Activated naive CD8-positive, alpha-beta T cell treated with anti-CD3 and anti-CD28 coated beads, Interleukin-2, amount 10 ng/mL, durations not matched to agents 7 days and 5 days (primary cell): ENCODE measurements at regions not wholly inside any gene's neighbourhood (a gene's known extent, or its start where the extent isn't known, plus 50 kb on each side); places are given as distances from the start of the nearest gene placed in this dataset.
"Not testable (repeated sequence)": the region's sequence is repeated elsewhere in the genome, so short reads cannot be mapped to it uniquely, and the experiment has no call there.

Experiments used
- ATAC-seq: fragments of 150-1000 bp; cut with Tn5 transposase; one replicate; pipeline ENCODE4 v1.10.0; 2021; ENCODE audit warnings: low read depth, moderate library complexity
- POLR2A ChIA-PET: fragments of 350-600 bp; sonication (Branson Sonifier 250); formaldehyde crosslinking; loops from one replicate; lab custom pipeline; 2021; ENCODE audit warnings: antibody characterized with exemption; lab: Charles Lee
- DNase-seq: peaks from one replicate; pipeline ENCODE4 v3.0.0; 2021
- H3K27ac Mint-ChIP-seq: one replicate; pipeline ENCODE4 v1.8.0; 2022; ENCODE audit warnings: mild to moderate bottlenecking, mixed read lengths
- H3K27me3 Mint-ChIP-seq: one replicate; pipeline ENCODE4 v1.8.0; 2022; ENCODE audit warnings: mild to moderate bottlenecking, moderate library complexity, mixed read lengths
- H3K36me3 Mint-ChIP-seq: one replicate; pipeline ENCODE4 v1.8.0; 2021; ENCODE audit warnings: mild to moderate bottlenecking, mixed read lengths
- H3K4me1 Mint-ChIP-seq: one replicate; pipeline ENCODE4 v1.8.0; 2021; ENCODE audit warnings: mixed read lengths
- H3K4me3 Mint-ChIP-seq: one replicate; pipeline ENCODE4 v1.8.0; 2022; ENCODE audit warnings: mild to moderate bottlenecking, moderate library complexity, mixed read lengths
- H3K9me3 Mint-ChIP-seq: one replicate; pipeline ENCODE4 v1.8.0; 2021; ENCODE audit warnings: mixed read lengths

DNA sequence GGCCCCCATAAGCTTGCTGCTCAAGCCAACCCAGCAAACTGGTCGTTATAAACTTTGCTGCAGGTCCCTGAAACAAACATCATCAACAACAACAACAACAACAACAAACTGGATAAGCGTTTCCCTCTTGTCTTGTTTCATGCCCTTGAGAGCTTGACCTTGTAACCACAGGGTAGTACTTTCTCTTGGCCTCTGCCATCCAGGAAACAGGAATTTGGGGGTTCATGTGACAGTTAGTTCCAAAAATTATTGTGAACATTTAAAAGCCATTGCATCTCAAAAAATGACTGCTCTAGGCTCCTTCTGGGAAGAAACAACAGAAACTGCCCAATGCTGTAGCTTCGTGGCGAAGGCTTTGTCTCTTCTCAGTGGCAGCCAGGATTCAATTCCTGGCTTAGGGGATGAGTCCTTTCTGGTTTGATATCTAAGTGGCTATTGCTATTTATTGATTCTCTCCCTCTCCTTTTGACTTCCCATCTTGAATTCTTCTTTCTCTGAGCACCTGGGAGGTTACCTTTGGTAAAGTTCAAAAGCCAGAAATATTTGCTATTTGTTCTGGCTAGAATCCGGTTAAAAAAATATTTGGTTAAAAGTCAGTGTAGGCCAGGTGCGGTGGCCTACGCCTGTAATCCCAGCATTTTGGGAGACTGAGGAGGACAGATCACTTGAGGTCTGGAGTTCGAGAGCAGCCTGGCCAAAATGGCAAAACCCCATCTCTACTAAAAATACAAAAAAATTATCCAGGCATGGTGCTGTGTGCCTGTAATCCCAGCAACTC is 52.0 kb upstream of the CPM start:
- H3K4me3 Mint-ChIP-seq = no peak overlapping the region
- DNase-seq (no peak), ATAC-seq (no peak)
- no peak overlapping the region for H3K27ac Mint-ChIP-seq
- peaks cover 4% of the 10 kb centered on the region for H3K36me3 Mint-ChIP-seq
- no peaks in the 10 kb centered on the region for H3K4me1 Mint-ChIP-seq
- peaks cover 21% of the 10 kb centered on the region for H3K9me3 Mint-ChIP-seq
- POLR2A ChIA-PET = no interaction called here
- H3K27me3 Mint-ChIP-seq = peaks cover 7% of the 10 kb centered on the region

DNA sequence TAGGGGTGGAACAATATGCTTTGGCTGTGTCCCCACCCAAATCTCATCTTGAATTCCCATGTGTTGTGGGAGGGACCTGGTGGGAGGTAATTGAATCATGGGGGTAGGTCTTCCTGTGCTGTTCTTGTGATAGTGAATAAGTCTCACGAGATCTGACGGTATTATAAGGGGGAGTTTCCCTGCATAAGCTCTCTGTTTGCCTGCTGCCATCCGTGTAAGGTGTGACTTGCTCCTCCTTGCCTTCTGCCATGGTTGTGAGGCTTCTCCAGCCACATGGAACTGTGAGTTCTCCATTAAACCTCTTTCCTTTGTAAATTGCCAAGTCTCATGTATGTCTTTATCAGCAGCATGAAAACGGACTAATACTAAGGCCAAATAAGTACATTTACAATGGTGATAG is 64.6 kb upstream of the CPM start:
- POLR2A ChIA-PET, DNase-seq, H3K4me1 Mint-ChIP-seq, ATAC-seq, H3K27ac Mint-ChIP-seq, H3K9me3 Mint-ChIP-seq, H3K27me3 Mint-ChIP-seq, H3K36me3 Mint-ChIP-seq, H3K4me3 Mint-ChIP-seq: not testable (repeated sequence)

DNA sequence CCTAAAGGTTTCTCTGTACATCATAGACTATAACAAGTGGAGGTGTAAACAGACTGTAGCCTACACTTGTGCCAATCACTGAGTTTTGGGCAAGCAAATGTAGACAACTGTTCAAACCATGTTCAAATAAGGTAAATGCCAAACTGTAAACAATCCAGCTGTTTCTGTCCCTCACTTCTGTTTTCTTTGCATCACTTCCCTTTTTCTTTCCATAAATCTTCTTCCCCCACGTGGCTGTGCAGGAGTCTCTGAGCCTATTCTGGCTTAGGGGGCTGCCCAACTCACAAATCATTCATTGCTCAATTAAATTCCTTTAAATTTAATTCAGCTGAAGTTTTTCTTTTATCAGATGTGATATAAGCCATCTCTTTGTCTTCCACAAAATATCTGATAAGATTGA is 65.1 kb upstream of the CPM start:
- no peak overlapping the region for H3K27ac Mint-ChIP-seq
- POLR2A ChIA-PET = no interaction called here
- no peak for DNase-seq
- no peak for ATAC-seq
- H3K9me3 Mint-ChIP-seq = peaks cover 10% of the 10 kb centered on the region
- no peaks in the 10 kb centered on the region for H3K36me3 Mint-ChIP-seq
- no peak overlapping the region for H3K4me3 Mint-ChIP-seq
- no peaks in the 10 kb centered on the region for H3K4me1 Mint-ChIP-seq
- H3K27me3 Mint-ChIP-seq = peaks cover 2% of the 10 kb centered on the region

DNA sequence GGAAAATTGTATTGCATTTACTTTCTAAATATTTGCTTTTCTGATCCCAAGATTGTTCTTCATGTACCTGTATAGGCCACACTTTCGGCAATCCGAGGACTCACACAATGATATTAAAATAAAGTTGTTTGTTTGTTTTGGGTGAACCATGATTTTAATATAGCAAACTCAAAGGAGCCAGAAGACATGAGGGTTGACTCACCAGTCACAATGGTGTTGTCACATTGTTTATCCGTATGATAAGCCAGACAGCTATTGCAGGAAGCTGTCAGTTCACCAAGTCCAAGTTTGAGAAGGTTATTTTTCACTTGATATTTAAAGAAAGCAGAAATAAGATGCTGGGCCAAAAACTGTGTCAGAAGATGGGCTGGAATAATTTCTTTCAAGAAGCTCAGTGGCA is 67.1 kb upstream of the CPM start:
- H3K27ac Mint-ChIP-seq = no peak overlapping the region

DNA sequence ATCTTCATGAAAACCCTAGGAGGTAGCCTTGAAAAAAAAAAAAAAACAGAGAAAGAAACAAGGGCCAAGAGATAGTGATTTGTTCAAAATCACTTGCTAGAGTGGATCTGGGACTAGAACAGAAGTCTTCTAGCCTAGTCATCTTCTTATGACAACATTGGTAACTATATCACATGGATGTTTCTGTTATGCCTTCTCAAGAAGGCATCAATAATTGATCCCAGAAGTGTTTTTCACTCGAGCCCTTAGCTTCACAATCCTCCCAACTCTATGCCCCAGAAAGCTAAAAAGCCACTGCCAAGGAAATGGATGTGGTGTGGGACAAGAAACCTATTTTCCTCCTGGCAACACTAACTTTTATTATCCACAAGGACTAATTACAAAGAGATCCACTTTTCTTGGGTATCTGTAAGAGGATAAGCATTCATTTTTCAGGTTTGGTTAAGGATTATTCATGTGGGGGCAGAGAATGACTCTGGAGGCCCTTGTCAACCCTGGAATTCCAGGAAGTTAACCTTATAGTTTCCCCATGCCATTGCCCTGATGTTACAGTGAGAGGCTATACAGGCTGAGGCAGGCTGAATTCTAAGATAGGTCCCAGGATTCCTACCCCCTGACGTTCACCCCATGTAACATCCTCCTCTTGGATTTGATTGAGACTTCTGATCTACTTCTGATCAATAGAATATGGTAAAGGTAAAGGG is 67.7 kb upstream of the CPM start:
- no peak overlapping the region for H3K4me3 Mint-ChIP-seq
- no peaks in the 10 kb centered on the region for H3K36me3 Mint-ChIP-seq
- peaks cover 5% of the 10 kb centered on the region for H3K27me3 Mint-ChIP-seq
- H3K4me1 Mint-ChIP-seq = no peaks in the 10 kb centered on the region
- DNase-seq = no peak
- no peak overlapping the region for H3K27ac Mint-ChIP-seq
- POLR2A ChIA-PET = no interaction called here
- no peak for ATAC-seq
- H3K9me3 Mint-ChIP-seq = peaks cover 5% of the 10 kb centered on the region

More for the DNA sequence above, 67.1 kb upstream of the CPM start:
- DNase-seq (no peak), ATAC-seq (no peak)
- Mint-ChIP-seq H3K27me3 (peaks cover 5% of the 10 kb centered on the region), H3K4me3 (no peak overlapping the region), H3K4me1 (no peaks in the 10 kb centered on the region), H3K9me3 (peaks cover 5% of the 10 kb centered on the region), H3K36me3 (no peaks in the 10 kb centered on the region)
- POLR2A ChIA-PET = no interaction called here

DNA sequence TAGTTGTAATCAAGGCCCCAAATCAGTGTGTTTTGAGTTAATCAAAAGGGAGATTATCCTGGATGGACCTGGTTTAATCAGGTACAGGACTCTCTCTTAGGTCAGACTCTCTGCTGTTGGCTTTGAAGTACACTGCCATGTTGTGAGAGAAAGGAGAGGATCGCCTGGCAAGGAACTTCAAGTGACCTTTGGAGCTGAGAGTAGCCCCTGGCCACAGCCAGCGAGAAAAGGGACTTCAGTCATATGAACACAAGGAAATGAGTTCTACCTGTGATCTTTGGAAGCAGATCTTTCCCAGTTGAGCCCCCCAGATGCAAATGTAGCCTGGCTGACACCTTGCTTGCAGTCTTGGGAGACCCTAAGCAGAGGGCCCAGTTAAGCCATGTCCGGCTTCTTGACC is 68.3 kb upstream of the CPM start:
- Mint-ChIP-seq H3K27me3 (peaks cover 10% of the 10 kb centered on the region), H3K36me3 (no peaks in the 10 kb centered on the region), H3K9me3 (peaks cover 5% of the 10 kb centered on the region), H3K4me1 (no peaks in the 10 kb centered on the region), H3K27ac (no peak overlapping the region), H3K4me3 (no peak overlapping the region)
- no peak for DNase-seq
- POLR2A ChIA-PET = no interaction called here
- no peak for ATAC-seq

DNA sequence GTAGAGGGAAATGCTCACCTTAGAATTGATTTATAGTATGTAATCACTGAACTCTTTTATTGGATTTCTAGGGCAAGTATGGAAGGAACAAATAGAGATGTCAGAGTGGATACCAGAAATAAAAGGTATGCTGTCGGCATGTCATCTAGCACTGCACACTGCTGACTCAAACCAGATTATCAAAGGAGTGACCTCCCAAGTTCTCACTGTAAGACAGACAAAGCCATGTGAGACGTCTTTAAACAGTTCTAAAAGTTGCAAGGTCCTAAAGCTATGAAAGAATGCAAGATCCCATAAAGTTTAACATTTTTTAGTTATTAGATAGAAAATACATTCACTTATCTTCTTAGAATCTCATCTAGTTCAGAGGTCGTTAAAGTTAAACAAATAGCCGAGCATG is 70.0 kb upstream of the CPM start:
- H3K9me3 Mint-ChIP-seq = no peaks in the 10 kb centered on the region
- peaks cover 15% of the 10 kb centered on the region for H3K27me3 Mint-ChIP-seq
- ATAC-seq = no peak
- no peak for DNase-seq
- H3K27ac Mint-ChIP-seq = no peak overlapping the region
- peaks cover 4% of the 10 kb centered on the region for H3K4me1 Mint-ChIP-seq
- POLR2A ChIA-PET = no interaction called here
- no peak overlapping the region for H3K4me3 Mint-ChIP-seq
- no peaks in the 10 kb centered on the region for H3K36me3 Mint-ChIP-seq

DNA sequence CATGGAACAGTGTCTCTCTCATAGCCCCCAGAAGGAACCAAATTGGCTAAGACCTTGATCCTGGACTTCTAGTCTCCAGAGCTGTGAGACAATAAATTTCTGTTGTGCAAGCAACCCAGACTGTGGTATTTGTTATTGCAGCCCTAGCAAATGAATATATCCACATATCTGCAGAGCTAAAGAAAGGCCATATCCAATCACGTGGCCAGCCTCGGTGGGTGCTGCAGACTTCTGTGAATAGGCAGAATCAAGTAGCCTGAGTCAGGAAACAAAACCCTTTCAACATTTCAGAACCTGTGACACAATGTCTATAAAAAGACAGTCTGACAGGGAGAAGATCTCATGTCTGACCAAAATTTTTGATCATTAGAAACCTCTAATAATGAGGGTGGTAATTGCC is 71.0 kb upstream of the CPM start:
- Mint-ChIP-seq H3K27me3 (peaks cover 15% of the 10 kb centered on the region), H3K4me1 (peaks cover 4% of the 10 kb centered on the region), H3K9me3 (no peaks in the 10 kb centered on the region), H3K27ac (no peak overlapping the region), H3K36me3 (no peaks in the 10 kb centered on the region), H3K4me3 (no peak overlapping the region)
- no peak for DNase-seq
- POLR2A ChIA-PET = no interaction called here
- no peak for ATAC-seq

DNA sequence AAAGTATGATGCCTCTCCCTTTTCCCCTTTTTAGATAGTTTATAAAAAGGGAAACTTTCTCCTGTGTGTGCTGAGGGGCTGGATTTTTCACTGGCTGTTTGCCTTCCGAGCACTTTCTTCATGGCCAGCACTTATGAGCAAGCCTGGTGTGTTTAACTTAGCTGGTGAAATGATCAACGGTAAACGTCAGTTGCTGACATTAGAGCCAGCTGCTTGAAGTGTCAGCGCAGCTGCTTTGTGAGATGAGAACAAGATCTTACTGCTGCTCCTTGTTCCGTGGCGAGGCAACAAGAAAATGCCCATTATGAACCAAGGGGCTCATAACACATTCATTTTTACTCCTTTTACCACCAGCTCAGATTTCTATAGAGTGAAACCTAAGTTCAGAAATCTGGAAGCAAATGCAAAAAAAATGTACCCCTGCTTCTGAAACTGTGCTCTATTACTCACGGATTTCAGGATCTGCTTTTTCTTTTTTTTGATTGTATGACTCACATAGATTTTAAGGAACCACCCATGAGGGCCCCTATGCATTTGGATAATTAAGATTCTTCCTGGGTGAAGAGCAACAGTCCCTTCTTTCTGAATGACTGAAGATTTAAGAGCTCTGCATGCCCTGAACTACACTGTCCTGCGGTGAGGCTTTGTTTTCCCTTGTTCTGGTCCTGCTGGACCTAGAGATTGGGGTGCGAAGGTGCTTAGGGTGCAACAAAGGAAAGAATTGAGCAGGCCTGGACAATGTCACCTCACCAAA is 74.3 kb upstream of the CPM start:
- DNase-seq = no peak
- no peak overlapping the region for H3K4me3 Mint-ChIP-seq
- H3K9me3 Mint-ChIP-seq = no peaks in the 10 kb centered on the region
- H3K36me3 Mint-ChIP-seq = no peaks in the 10 kb centered on the region
- no peak for ATAC-seq
- POLR2A ChIA-PET = no interaction called here
- peaks cover 17% of the 10 kb centered on the region for H3K27me3 Mint-ChIP-seq
- H3K4me1 Mint-ChIP-seq = peaks cover 4% of the 10 kb centered on the region
- no peak overlapping the region for H3K27ac Mint-ChIP-seq

DNA sequence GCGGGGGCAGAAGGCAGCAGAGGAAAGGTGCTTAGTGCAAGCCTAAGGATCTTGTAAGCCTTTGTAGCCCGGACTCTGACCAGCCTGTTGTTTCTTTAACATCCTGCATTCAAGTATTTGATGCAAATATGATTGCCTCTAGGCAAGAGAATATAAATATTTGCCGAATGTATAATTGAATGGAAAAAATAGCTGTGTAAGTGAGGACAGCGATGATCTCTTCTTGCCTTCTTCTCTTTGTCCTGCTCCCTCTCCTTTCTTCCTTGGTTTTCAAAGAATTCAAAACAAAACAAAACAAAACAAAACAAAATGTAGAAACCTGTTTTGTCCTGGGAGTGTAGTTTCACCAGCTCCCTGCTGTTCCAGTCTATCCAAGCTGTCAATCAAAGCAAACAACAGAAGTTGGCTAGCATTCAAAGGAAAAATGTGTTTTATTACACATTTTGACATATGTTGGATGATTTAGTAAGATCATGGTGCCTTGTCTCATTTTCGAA is 74.9 kb upstream of the CPM start:
- ATAC-seq (no peak), DNase-seq (no peak)
- Mint-ChIP-seq H3K36me3 (no peaks in the 10 kb centered on the region), H3K9me3 (no peaks in the 10 kb centered on the region), H3K4me1 (peaks cover 4% of the 10 kb centered on the region), H3K27ac (no peak overlapping the region), H3K27me3 (peaks cover 17% of the 10 kb centered on the region), H3K4me3 (no peak overlapping the region)
- POLR2A ChIA-PET = no interaction called here

DNA sequence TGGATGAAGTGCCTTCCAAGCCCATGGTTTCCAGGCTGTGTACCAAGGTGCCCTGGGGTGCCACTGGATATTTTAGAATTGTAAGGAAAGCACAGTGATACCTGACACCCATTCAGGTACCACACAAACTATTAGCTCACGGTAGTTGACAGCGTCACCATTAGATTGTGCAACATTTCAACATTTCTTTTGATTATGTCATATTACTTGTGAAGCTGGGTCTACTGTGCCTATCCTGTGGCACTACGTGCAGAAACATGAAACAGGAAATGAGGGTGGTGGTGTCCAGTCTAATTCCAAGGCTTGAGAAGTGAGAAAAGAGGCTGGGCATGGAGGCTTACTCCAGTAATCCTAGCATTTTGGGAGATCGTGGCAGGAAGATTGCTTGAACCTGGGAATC is 75.5 kb upstream of the CPM start:
- H3K4me3 Mint-ChIP-seq = no peak overlapping the region
- ATAC-seq (no peak), DNase-seq (no peak)
- no peak overlapping the region for H3K27ac Mint-ChIP-seq
- H3K4me1 Mint-ChIP-seq = peaks cover 4% of the 10 kb centered on the region
- POLR2A ChIA-PET = no interaction called here
- H3K9me3 Mint-ChIP-seq = no peaks in the 10 kb centered on the region
- no peaks in the 10 kb centered on the region for H3K36me3 Mint-ChIP-seq
- peaks cover 14% of the 10 kb centered on the region for H3K27me3 Mint-ChIP-seq

DNA sequence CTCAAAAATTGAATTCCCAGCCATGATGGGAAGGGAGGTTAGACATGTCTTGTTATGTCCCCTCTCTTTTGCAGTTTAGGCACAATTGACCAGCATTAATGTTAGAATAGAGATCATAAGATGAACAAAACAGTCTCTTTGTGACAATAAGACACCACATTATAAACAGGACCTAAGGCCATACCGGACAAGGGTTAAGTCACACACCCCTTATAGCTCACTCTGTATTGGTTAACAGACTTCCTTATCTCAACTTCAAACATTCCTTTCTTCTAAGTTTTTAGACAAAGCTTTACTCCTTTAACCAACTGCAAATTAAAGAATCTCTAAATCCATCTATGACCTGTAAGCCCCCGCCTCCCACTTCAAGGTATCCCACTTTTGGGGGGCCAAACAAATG is 81.1 kb upstream of the CPM start:
- POLR2A ChIA-PET = no interaction called here
- Mint-ChIP-seq H3K4me1 (no peaks in the 10 kb centered on the region), H3K27me3 (peaks cover 4% of the 10 kb centered on the region), H3K36me3 (no peaks in the 10 kb centered on the region), H3K4me3 (no peak overlapping the region), H3K9me3 (no peaks in the 10 kb centered on the region), H3K27ac (no peak overlapping the region)
- DNase-seq (no peak), ATAC-seq (no peak)

DNA sequence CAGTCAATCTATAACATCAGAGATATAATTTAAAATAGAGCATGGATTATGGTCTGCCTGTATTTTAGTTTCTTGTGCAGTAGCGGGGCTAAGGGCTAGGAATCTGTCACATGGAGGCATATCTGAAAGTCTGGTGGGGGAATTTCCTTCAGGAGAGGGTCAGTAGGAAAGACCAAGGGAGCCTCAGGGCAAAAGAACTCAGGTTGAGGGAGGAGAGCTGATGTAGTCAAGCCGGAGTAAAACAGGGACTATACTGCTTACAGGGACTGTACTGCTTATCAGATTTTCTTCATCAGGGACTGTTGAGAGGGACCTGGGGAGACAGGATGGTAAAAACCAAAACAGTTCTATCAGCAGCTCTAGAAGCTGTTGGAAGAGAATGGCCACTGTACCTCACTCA is 82.0 kb upstream of the CPM start:
- ATAC-seq (no peak), DNase-seq (no peak)
- no peaks in the 10 kb centered on the region for H3K9me3 Mint-ChIP-seq
- no peaks in the 10 kb centered on the region for H3K36me3 Mint-ChIP-seq
- H3K4me1 Mint-ChIP-seq = no peaks in the 10 kb centered on the region
- H3K4me3 Mint-ChIP-seq = no peak overlapping the region
- POLR2A ChIA-PET = no interaction called here
- no peak overlapping the region for H3K27ac Mint-ChIP-seq
- H3K27me3 Mint-ChIP-seq = peaks cover 4% of the 10 kb centered on the region
